Amygdala (tissue), 56 donors: ENCODE measurements at regions not wholly inside any gene's neighbourhood (a gene's known extent, or its start where the extent isn't known, plus 50 kb on each side); places are given as distances from the start of the nearest gene placed in this dataset.
A peak's percentile ranks its signal among the peaks of the same experiment; 100 is the strongest.

Experiments used
- DNase-seq, 56 donors: peaks; one replicate each; lab custom pipeline; 2025; lab: John Stamatoyannopoulos, UW

GRCh38 chr7:155138204-155138603, 68.1 kb downstream of the HTR5A start:
- DNase-seq: no peak

GRCh38 chr7:155141562-155141961, 71.4 kb downstream of the HTR5A start:
- peak in 1 of 56 donors; percentile 1 for DNase-seq

- DNase-seq: no peak
These were observed 73.3 kb downstream of the HTR5A start for GRCh38 chr7:155143381-155143780.

GRCh38 chr7:155144371-155144770, 74.2 kb downstream of the HTR5A start:
- no peak for DNase-seq

- DNase-seq: no peak
These were observed 75.5 kb downstream of the HTR5A start for GRCh38 chr7:155145477-155146255.

- no peak for DNase-seq
These were observed 77.0 kb downstream of the HTR5A start for GRCh38 chr7:155147172-155147571.

- no peak for DNase-seq
These were observed 77.5 kb downstream of the HTR5A start for GRCh38 chr7:155147624-155148023.

GRCh38 chr7:155153676-155154075, 83.6 kb downstream of the HTR5A start:
- DNase-seq: no peak

GRCh38 chr7:155154586-155154985, 84.5 kb downstream of the HTR5A start:
- DNase-seq: no peak

GRCh38 chr7:155161690-155162089, 91.6 kb downstream of the HTR5A start:
- no peak for DNase-seq

- DNase-seq: no peak
These were observed 92.3 kb downstream of the HTR5A start for GRCh38 chr7:155162422-155162821.

GRCh38 chr7:155163696-155164095, 93.6 kb downstream of the HTR5A start:
- DNase-seq: no peak

- no peak for DNase-seq
These were observed 94.2 kb downstream of the HTR5A start for GRCh38 chr7:155164316-155164715.

GRCh38 chr7:155166108-155166507, 96.0 kb downstream of the HTR5A start:
- DNase-seq: no peak

- DNase-seq: peak in 2 of 56 donors; percentile 7 to 27
These were observed 96.7 kb downstream of the HTR5A start for GRCh38 chr7:155166673-155167370.

GRCh38 chr7:155167706-155168365, 97.7 kb downstream of the HTR5A start:
- DNase-seq: no peak

GRCh38 chr7:155168597-155169480, 98.7 kb downstream of the HTR5A start:
- DNase-seq: no peak

- no peak for DNase-seq
These were observed 99.5 kb downstream of the HTR5A start for GRCh38 chr7:155169498-155170065.

GRCh38 chr7:155170331-155170730, 100.2 kb downstream of the HTR5A start:
- DNase-seq: no peak

- DNase-seq: no peak
These were observed 102.0 kb downstream of the HTR5A start for GRCh38 chr7:155172141-155172540.
